ENCODE measurements at regions not wholly inside any gene's neighbourhood (a gene's known extent, or its start where the extent isn't known, plus 50 kb on each side); places are given as distances from the start of the nearest gene placed in this dataset.

- BruUV-seq (replicated peaks): no TSS peak
- H3K79me2 ChIP-seq (ENCODE audit: insufficient read depth, low read length): no peaks in the 10 kb centered on the region
- no peaks in the 10 kb centered on the region for H4K20me1 ChIP-seq (ENCODE audit: insufficient read depth)
- intact Hi-C loops (cut with micrococcal nuclease): no loop called here
- H3K4me2 ChIP-seq (ENCODE audit: low read length): no peak overlapping the region
- H3K9ac ChIP-seq (ENCODE audit: low read length): no peak overlapping the region
- H3K27ac ChIP-seq (ENCODE audit: low read depth, low read length): no peak overlapping the region
- no peaks in the 10 kb centered on the region for H3K9me3 ChIP-seq (ENCODE audit: control insufficient read depth in 1 of 2, insufficient read depth in 1 of 2, low read depth in 1 of 2, low read length in 2 of 2)
- DNase-seq (ENCODE audit: low read depth, low spot score): no peak
- no peaks in the 10 kb centered on the region for H3K27me3 ChIP-seq (ENCODE audit: insufficient read depth, low read length)
- H3K4me3 ChIP-seq (replicated peaks in 1 of 2; ENCODE audit: low read depth in 1 of 2, low read length in 2 of 2): no peak overlapping the region
- ATAC-seq: no peak
- ChIA-PET CTCF (no interaction called here), RAD21 (ENCODE audit: low non-redundant PET in 1 of 2, low total read pairs in 2 of 2, uncharacterized antibody in 2 of 2, unreplicated experiment in 2 of 2) (no interaction called here), POLR2A (no interaction called here)
- H3K4me1 ChIP-seq (ENCODE audit: control insufficient read depth in 1 of 2, insufficient read depth in 2 of 2, low read length in 2 of 2): no peaks in the 10 kb centered on the region
- no peak overlapping the region for H2AFZ ChIP-seq (ENCODE audit: low read depth, low read length, poor library complexity, severe bottlenecking)
- no peaks in the 10 kb centered on the region for H3K9me2 ChIP-seq (ENCODE audit: insufficient read depth)
- H3K36me3 ChIP-seq (ENCODE audit: control insufficient read depth in 1 of 2, insufficient read depth in 2 of 2, low read length in 2 of 2): no peaks in the 10 kb centered on the region
- TF ChIP-seq EGR1 (IDR thresholded peaks at IDR 0.05; ENCODE audit: low read depth) (no peak), SRF (IDR thresholded peaks at IDR 0.05; ENCODE audit: low read depth) (no peak), ELF1 (IDR thresholded peaks at IDR 0.05; ENCODE audit: borderline replicate concordance, low read depth) (no peak), CEBPB (IDR thresholded peaks at IDR 0.05; ENCODE audit: low read depth) (no peak), CBX3 (IDR thresholded peaks at IDR 0.05; ENCODE audit: low read depth) (no peak), EZH2 (IDR thresholded peaks at IDR 0.05) (no peak)
Measured at GRCh38 chr4:31647786-31648185, 927.6 kb downstream of the PCDH7 start.

DNA sequence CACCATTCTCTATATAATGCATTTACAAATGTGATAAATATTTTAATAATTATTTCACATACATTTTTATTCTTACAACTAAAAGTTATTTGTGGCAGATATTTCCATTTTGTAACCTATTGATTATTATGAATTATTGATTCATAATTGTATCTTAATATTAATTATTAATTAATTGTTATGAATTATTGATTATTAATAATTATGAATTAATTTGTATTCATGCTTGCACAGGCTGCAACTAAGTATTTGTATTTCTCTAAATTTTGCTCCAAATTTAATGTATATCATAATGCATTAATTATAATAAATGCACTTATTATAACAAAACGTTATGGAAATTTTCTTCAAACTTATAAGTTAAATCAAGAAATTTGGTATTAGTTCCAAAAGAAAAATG lies 929.7 kb downstream of the PCDH7 start:
- H3K4me1 ChIP-seq (ENCODE audit: control insufficient read depth in 1 of 2, insufficient read depth in 2 of 2, low read length in 2 of 2): no peaks in the 10 kb centered on the region
- ChIA-PET CTCF (no interaction called here), RAD21 (ENCODE audit: low non-redundant PET in 1 of 2, low total read pairs in 2 of 2, uncharacterized antibody in 2 of 2, unreplicated experiment in 2 of 2) (no interaction called here), POLR2A (no interaction called here)
- intact Hi-C loops (cut with micrococcal nuclease): no loop called here
- TF ChIP-seq MAX (IDR thresholded peaks at IDR 0.05): no peak
- TF ChIP-seq POLR2AphosphoS5 (IDR thresholded peaks at IDR 0.05; ENCODE audit: low read depth, low read length): no peak
- no peak for TF ChIP-seq YY1 (IDR thresholded peaks at IDR 0.05; ENCODE audit: extremely low read depth, insufficient replicate concordance, low read depth, low read length)
- TF ChIP-seq ZNF274 (IDR thresholded peaks at IDR 0.05; ENCODE audit: low read depth, low read length): no peak
- TF ChIP-seq SIN3A (IDR thresholded peaks at IDR 0.05; ENCODE audit: low read depth): no peak
- no peaks in the 10 kb centered on the region for H4K20me1 ChIP-seq (ENCODE audit: insufficient read depth)
- H3K27me3 ChIP-seq (ENCODE audit: insufficient read depth, low read length): no peaks in the 10 kb centered on the region
- no peaks in the 10 kb centered on the region for H3K9me2 ChIP-seq (ENCODE audit: insufficient read depth)
- no peaks in the 10 kb centered on the region for H3K9me3 ChIP-seq (ENCODE audit: control insufficient read depth in 1 of 2, insufficient read depth in 1 of 2, low read depth in 1 of 2, low read length in 2 of 2)
- H2AFZ ChIP-seq (ENCODE audit: low read depth, low read length, poor library complexity, severe bottlenecking): no peak overlapping the region
- no peaks in the 10 kb centered on the region for H3K79me2 ChIP-seq (ENCODE audit: insufficient read depth, low read length)
- no peak overlapping the region for H3K27ac ChIP-seq (ENCODE audit: low read depth, low read length)
- H3K4me3 ChIP-seq (replicated peaks in 1 of 2; ENCODE audit: low read depth in 1 of 2, low read length in 2 of 2): no peak overlapping the region
- H3K9ac ChIP-seq (ENCODE audit: low read length): no peak overlapping the region
- H3K36me3 ChIP-seq (ENCODE audit: control insufficient read depth in 1 of 2, insufficient read depth in 2 of 2, low read length in 2 of 2): no peaks in the 10 kb centered on the region
- H3K4me2 ChIP-seq (ENCODE audit: low read length): no peak overlapping the region
- ATAC-seq (no peak), DNase-seq (ENCODE audit: low read depth, low spot score) (no peak)
- BruUV-seq (replicated peaks): no TSS peak

Data from HCT116 (cell line).